Right ventricle myocardium superior (tissue), 1 donor: ENCODE measurements at regions not wholly inside any gene's neighbourhood (a gene's known extent, or its start where the extent isn't known, plus 50 kb on each side); places are given as distances from the start of the nearest gene placed in this dataset.

Source experiments
- ATAC-seq: fragments of 200-7000 bp; cut with Tn5 transposase; one replicate; pipeline ENCODE4 v1.9.1; 2020; ENCODE audit warnings: mild to moderate bottlenecking; ENCODE audit not compliant: poor library complexity
- DNase-seq: peaks from one replicate; pipeline ENCODE4 v3.0.0-alpha.2; 2020
- intact Hi-C: fragments of 100-400 bp; cut with DNase I; formaldehyde crosslinking; loops from one replicate; pipeline ENCODE4 v1.11.2; 2022
- donor health status: DM: no; HTN: yes; CAD: no; lungs with severe emphysema.

GRCh38 chr19:32172566-32173160 lies 172.7 kb upstream of the ZNF507 start:
- ATAC-seq = no peak
- intact Hi-C loops = no loop called here

DNA sequence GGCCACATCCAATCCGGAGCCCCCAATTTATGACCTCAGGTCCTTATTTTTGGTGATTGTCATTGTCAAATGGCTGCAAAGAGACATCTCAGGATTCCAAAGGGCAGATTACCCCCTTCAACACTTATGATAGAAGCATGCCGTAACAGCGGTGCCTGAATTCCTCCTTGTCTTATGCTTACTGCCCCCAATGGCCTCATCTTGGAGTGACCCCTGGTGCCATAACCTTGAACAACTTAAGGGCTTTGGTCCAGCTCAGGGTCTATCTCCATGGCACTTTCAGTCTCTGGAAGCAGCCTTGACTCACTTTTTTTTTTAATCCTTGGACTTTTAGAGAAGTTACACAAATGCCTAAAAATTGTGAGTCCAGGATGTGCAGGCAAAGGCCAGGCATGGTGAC lies 171.6 kb upstream of the ZNF507 start:
- intact Hi-C loops = no loop called here
- ATAC-seq (no peak), DNase-seq (no peak)

More at GRCh38 chr19:32172566-32173160, 172.7 kb upstream of the ZNF507 start:
- no peak for DNase-seq

- ATAC-seq (no peak), DNase-seq (no peak)
- intact Hi-C loops = no loop called here
Observed at GRCh38 chr19:32174386-32175113, 170.9 kb upstream of the ZNF507 start.

DNA sequence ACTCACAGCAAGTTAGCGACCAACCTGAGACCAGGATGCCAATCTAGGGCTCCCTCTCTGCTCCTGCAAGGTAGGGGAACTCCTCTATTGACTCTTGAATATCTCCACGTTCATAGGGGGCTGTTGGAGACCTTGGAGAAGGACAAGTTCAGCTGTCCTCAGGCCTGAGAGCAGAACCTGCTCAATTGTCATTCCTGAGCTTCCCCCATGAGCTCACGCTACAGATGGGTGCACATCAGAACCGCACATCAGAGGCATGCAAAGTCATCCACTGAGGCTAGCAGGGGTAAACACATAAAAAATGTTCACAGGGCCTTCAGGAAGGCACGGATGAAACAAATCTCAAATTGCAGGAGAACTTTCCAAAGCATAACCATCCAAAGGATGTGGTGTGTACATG lies 168.8 kb upstream of the ZNF507 start:
- DNase-seq (no peak), ATAC-seq (no peak)
- intact Hi-C loops = no loop called here

- no peak for DNase-seq
- intact Hi-C loops = no loop called here
- no peak for ATAC-seq
Observed at GRCh38 chr19:32177686-32178085, 167.7 kb upstream of the ZNF507 start.

- intact Hi-C loops = no loop called here
- ATAC-seq (no peak), DNase-seq (no peak)
Observed at GRCh38 chr19:32178401-32178800, 167.0 kb upstream of the ZNF507 start.

DNA sequence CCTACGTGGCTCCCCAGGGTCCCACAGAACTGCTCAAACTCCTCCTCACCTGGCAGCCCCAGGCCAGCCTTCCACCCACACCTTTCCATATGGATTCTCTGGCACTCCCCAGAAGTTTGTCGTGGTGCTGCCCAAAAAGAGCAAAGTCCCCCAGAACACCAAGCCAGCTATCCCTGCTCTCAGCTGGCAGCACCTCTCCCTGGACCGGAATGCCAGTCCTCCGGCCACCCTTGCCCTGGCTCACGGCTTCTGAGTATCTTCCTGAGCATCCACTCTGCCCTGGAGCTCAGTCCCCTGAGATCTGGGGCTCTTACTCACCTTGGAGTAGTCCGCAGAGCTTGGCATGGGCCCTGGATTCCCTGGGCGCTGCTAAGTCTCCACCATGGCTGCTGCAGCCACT lies 166.5 kb upstream of the ZNF507 start:
- ATAC-seq (no peak), DNase-seq (no peak)
- intact Hi-C loops = no loop called here

DNA sequence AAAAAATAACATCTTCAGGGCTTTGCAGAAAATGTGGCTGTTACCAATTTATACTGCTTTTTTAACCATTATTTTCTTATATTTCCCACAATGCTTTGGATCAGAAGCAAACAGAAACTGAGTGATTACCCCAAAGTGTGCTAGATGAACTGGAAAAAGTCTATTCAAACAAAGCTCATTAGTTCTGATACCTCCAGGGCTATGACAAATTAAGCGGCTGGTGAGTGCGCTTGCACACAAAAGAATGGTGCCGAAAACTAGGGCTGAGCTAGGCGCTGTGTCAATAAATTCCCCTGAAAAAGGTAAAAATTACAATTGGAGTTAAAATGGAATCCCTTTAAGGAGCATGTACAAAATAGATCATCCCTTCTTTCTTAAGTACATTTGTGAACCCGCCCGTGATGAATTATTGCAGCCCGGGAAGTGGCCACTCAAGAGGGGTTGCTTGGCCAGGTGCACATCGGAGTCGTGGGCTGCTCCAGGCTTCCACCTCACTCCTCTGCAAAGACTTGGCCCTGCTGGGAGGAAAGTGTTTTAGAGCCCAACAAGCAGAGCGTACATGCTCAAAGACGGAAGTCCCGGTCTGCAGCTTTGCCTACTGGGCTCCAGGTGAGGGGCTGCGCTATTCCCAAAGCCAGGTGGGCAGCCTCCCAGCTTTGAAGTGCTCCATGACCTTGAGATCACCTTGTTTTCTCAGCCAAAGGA lies 164.0 kb upstream of the ZNF507 start:
- ATAC-seq (no peak), DNase-seq (no peak)
- intact Hi-C loops = no loop called here

GRCh38 chr19:32186542-32187330 lies 158.7 kb upstream of the ZNF507 start:
- intact Hi-C loops = no loop called here
- DNase-seq = no peak

GRCh38 chr19:32188921-32189320 lies 156.5 kb upstream of the ZNF507 start:
- intact Hi-C loops = no loop called here
- ATAC-seq = no peak

More at GRCh38 chr19:32186542-32187330, 158.7 kb upstream of the ZNF507 start:
- no peak for ATAC-seq

DNA sequence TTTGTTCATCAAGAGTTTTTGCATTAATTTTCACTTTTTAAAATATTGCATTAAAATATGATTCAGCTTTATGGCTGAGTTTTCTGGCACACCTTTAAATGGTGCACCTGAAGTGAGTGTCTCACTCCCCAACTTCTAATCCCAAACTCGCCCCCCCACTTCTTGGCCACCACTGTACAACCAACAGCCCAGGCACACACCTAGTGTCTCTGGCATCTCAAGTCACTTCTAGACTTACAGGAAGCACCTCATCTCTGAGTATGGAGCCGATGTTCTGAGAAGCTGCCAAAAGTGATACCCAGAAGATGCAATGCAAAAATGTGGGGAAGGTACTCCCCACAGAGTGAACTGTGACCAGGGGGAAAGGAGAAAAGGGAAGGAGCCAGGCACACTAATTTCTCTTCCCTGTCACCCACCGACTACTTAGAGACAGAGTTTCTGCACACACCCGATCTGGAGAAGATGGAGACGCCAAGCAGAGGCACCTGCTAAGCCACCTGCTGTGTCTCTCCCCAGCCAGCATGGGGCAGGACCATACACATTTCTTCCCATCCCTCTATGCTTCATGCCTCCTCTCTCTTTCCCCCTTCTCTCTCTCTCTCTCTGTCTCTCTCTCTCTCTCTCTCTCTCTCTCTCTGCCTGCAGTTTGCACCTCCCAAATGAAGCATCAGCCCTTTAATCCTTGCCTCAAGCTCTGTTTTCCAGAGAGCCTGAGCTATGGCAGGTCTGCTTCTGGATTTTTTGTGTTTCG lies 155.3 kb upstream of the ZNF507 start:
- no peak for ATAC-seq
- intact Hi-C loops = no loop called here
- DNase-seq = no peak

More at GRCh38 chr19:32188921-32189320, 156.5 kb upstream of the ZNF507 start:
- no peak for DNase-seq

GRCh38 chr19:32191921-32192320 lies 153.5 kb upstream of the ZNF507 start:
- ATAC-seq = no peak
- no peak for DNase-seq
- intact Hi-C loops = no loop called here

DNA sequence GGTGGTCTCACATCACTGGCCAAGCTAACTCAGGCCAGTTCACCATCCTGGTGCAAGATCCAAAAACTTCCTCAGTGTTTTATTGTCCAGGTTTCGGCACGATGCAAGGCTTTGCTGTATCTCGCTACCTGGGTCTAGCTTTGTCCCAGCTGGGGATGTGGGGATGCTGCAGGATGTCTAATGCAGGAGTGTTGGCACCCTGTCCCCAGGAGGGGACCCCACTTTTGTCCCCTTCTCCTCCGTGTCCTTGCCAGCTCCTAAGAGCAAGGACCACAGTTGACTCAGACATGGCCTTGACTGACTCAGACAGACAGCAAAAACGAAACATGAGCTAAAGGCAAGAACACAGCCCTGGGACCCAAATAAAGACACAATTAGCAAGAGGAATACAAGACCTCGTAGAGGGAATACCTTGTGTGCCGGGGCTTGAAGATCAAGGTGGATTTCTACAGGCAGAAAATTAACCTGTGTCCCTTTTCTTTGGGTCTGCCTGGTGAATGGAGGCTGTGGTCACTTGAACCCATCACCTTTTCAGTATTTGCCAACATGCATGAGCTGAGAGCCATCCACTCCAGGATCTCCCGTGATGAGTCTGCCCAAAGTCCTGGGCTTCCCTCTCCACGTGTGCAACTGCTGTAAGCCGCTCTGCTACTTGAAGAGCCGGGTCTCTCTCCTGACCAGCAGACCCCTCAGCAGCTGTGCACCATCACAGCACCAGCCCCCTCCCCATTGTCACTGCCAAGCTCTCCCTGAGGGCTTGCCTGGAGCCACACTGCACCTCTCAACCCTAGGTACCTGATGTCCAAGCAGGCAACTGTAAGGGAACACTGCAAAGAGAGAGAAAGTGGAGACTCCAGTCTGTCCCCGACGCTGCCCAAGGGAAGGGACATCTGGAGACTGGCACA lies 149.5 kb upstream of the ZNF507 start:
- ATAC-seq = no peak
- no peak for DNase-seq
- intact Hi-C loops = no loop called here

DNA sequence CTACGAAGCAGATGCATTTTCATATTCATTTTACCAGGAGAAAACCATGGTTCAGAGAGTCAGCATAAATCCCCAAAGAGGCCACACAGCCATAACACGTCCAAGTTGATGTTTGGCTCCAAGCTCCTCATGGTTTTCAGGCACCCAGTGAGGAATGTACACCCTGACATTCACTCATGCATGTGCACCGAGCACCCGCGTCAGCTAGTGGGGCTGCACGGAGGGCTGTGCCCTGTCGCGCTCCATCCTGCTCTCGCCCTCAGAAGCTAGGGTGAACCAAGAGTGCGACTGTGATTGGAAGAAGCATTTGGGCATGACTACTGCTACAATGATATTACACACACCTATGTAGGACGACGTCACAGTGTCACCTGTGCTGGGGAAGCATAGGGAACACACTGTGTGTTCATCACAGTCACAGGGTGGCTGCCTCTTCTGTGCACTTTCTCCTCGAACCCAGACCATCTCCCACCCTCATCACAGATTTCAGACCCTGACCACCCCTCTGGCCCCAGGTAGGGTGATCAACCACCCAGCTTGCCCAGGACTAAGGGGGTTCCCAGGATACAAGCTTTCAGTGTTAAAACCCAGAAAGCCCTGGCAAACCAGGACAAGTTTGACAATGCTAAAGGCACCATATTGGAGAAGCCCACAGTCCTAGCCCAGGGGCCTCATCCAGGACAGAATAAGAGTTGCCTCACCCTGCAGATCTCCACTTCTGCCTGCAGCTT lies 148.6 kb upstream of the ZNF507 start:
- intact Hi-C loops = no loop called here
- DNase-seq (no peak), ATAC-seq (no peak)

GRCh38 chr19:32197896-32198882 lies 147.2 kb upstream of the ZNF507 start:
- intact Hi-C loops = no loop called here
- DNase-seq (no peak), ATAC-seq (no peak)

GRCh38 chr19:32199501-32200040 lies 145.8 kb upstream of the ZNF507 start:
- no peak for DNase-seq
- no peak for ATAC-seq
- intact Hi-C loops = no loop called here
